Upper lobe of left lung (tissue), 4 donors: ENCODE measurements at regions not wholly inside any gene's neighbourhood (a gene's known extent, or its start where the extent isn't known, plus 50 kb on each side); places are given as distances from the start of the nearest gene placed in this dataset.

Source experiments
- POLR2A ChIP-seq, 4 donors: fragments of 450-650 bp; IDR thresholded peaks; one replicate each; pipeline ENCODE4 v1.5.1; 2016 to 2017; ENCODE audit warnings: antibody characterized with exemption in 4 of 4, mild to moderate bottlenecking in 2 of 4
- POLR2AphosphoS5 ChIP-seq, 2 donors: sonication (generic); formaldehyde crosslinking; IDR thresholded peaks; one replicate each; pipeline ENCODE4 v1.5.1; 2017; ENCODE audit warnings: antibody characterized with exemption in 2 of 2
- TF ChIP-seq, protein P1 (sequence below), 6 experiments: fragments of 450-650 bp in 4 of 6; fragments of 200-600 bp in 2 of 6; sonication (generic) in 2 of 6; IDR thresholded peaks; one replicate each; pipeline ENCODE4 v1.5.1; 2016 to 2019; ENCODE audit warnings: antibody characterized with exemption in 6 of 6

- TF ChIP-seq, protein P1, sequence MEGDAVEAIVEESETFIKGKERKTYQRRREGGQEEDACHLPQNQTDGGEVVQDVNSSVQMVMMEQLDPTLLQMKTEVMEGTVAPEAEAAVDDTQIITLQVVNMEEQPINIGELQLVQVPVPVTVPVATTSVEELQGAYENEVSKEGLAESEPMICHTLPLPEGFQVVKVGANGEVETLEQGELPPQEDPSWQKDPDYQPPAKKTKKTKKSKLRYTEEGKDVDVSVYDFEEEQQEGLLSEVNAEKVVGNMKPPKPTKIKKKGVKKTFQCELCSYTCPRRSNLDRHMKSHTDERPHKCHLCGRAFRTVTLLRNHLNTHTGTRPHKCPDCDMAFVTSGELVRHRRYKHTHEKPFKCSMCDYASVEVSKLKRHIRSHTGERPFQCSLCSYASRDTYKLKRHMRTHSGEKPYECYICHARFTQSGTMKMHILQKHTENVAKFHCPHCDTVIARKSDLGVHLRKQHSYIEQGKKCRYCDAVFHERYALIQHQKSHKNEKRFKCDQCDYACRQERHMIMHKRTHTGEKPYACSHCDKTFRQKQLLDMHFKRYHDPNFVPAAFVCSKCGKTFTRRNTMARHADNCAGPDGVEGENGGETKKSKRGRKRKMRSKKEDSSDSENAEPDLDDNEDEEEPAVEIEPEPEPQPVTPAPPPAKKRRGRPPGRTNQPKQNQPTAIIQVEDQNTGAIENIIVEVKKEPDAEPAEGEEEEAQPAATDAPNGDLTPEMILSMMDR (IDR thresholded peaks at IDR 0.05), result no peak
- no peak for TF ChIP-seq POLR2A (IDR thresholded peaks at IDR 0.05)
- no peak for TF ChIP-seq POLR2AphosphoS5 (IDR thresholded peaks at IDR 0.05)
Observed at GRCh38 chr7:84823530-84823929, 363.3 kb downstream of the SEMA3D start.
